Epidermal melanocyte (primary cell): ENCODE measurements at regions not wholly inside any gene's neighbourhood (a gene's known extent, or its start where the extent isn't known, plus 50 kb on each side); places are given as distances from the start of the nearest gene placed in this dataset.
"Not testable (repeated sequence)": the region's sequence is repeated elsewhere in the genome, so short reads cannot be mapped to it uniquely, and the experiment has no call there.

Source experiments
- DNase-seq: peaks from one replicate; pipeline ENCODE4 v3.0.0; 2011; ENCODE audit warnings: low spot score; ENCODE audit not compliant: insufficient read length

DNA sequence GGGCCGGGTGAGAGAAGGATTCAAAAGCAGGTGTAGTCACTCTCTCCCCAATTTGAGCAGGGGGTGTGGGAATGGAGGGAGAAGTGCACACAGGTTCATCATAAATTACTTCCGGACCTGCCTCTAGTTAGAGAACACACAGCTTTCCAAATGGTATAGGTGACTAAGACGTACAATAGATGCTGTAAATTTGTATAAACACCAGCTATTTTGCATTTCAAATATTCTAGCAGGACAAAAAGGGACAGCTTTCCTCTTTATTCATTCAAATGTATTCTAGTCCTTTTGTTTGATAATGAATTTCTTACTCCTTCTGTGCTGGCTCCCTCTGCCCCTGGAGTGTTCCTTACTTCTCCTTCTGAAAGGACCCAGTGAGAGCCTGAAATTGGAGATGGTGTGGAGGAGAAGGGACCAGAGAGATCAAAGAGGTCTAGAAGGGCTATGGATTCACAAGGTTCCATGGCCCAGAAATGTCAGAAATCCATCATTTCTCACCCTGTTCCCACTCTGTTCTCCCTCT lies 53.2 kb upstream of the SH3BP4 start:
- DNase-seq: no peak

DNA sequence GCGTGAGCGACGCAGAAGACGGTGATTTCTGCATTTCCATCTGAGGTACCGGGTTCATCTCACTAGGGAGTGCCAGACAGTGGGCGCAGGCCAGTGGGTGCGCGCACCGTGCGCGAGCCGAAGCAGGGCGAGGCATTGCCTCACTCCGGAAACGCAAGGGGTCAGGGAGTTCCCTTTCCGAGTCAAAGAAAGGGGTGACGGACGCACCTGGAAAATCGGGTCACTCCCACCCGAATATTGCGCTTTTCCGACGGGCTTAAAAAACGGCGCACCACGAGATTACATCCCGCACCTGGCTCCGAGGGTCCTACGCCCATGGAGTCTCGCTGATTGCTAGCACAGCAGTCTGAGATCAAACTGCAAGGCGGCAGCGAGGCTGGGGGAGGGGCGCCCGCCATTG lies 63.4 kb upstream of the SH3BP4 start:
- not testable (repeated sequence) for DNase-seq

DNA sequence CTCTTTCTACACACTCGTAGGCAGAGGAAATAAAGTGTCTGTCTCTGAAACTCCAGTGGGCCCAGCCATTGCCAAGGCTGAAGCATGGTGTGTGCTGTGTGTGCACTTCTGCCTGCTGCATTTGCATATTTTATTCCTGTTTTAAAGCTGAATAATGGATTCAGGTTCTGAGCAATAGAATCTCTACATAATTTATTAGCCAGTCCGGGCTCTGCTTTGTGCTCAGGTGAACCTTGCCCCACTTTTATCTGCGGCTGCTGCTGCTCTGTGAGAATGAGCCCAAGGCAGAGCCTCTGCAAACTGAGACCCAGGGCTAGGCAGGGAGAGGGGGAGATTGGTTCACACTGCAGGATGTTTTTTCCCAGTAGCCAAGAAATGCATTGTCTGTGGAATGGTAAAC lies 64.6 kb upstream of the SH3BP4 start:
- DNase-seq: no peak

DNA sequence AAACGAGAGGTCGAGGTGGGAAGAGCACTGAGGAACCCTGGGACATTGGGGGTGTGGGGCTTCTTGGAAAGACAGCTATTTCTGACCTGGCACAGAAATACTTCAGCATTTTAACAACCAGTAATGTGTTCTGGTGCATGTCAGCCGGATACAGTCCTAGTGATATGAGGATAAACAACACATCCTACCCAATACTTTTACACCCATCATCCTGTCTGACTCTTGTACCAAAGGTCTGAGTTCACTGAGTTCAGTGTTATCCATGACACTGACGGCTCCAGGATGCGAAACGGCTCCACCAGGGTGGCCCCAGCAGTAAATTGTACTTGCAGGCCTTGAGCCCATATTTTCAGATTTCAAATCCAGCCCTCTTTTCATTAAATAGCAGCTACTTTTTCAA lies 65.9 kb upstream of the SH3BP4 start:
- no peak for DNase-seq

DNA sequence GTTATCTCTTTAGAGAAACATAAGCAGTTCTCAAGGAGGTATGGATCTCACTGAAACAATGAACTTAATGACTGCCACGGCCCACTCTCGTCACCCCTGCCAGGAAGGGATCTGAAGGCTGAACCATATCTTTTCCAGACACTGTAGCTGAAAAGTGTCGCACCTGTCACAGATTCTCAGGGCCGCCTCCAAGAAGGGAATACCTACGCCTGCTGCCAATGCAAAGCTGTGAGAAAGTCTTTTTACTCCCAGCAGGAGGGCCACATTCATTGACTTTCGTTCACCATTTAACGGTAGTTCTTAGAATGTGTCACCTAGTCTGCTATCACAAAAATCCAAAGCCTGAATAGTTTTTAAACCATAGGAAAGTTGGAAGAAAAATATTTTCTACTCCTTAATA lies 66.7 kb upstream of the SH3BP4 start:
- no peak for DNase-seq

DNA sequence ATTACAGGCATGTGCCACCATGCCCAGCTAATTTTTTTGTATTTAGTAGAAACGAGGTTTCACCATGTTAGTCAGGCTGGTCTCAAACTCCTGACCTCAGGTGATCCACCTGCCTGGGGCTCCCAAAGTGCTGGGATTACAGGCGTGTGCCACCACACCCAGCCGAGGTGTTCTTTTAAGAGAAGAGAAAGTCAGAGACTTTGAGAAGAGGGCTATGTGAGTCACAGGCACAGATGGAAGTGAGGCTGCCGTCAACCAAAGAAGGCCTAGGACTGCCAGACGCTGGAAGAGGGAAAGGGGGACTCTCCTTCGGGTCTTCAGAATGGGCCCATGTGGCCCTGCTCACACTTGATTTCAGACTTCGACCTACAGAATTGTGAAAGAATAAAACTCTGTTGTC lies 67.2 kb upstream of the SH3BP4 start:
- DNase-seq: no peak

DNA sequence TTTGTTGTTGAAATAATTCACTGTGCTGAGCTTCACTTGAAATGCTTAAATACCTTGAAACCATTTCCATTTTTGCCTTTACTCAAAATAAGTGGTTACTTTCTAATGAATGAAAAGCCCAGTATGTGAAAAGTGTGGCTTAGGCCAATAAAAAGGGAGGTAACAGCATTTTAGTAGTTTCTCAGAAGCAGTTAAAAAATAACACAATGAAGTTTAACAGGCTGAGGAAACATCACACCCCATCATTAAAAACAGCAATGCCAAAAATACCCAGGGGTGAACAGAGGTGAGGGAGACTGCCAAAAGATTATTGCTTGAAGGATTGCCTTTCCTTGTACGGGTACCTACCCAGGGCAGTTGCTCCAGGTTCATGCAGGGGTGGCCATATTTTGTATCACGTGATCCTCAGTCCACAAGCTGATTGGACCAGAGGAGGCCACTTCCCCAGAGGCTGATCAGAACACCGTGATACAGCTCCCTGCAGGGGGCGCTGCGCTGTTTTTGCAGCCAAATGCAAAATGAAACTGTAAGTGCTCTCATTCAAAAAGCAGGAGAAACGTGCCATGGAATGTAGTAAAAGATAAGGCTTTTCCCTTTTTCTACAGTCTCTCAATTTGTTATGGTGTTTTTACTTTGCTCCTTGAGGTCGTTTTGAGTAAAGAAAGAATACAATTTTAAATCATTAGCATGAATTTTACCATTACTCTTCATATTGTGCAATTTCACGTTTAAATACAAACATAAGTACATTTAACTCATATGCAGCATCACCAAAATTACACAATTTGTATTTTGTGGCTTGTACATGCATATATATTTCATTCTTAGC lies 70.2 kb upstream of the SH3BP4 start:
- peak; percentile 52 for DNase-seq

DNA sequence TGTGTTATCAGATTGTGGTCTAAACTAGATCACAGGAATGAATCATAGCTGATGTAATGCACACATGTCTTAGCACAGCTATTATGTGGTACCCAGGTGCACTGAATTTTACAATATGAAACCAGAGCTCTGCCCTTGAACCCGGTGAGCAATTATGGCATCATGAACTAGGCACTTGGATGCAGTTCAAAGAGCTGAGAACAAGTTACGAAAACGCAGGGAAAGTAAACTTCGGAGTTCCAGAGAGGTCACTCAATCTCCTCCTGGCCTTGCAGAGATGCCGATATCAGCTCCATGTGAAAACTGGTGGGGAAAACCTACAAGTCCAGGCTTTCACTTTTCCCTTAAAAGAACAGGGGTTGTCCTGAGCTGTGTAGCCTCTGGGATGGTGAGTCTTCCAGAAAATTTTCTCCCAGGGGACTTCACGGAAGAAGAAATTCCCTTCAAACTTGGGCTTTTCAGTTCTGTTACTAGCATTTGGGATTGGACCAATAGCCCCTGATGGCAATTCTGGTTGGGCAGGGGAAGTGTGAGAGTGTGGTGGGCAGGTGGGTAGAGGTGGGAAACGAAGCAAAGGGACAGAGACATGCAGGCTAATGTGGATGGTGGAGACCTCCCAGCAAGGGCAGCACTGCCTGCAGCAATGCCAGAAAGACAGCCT lies 71.1 kb upstream of the SH3BP4 start:
- DNase-seq: no peak

DNA sequence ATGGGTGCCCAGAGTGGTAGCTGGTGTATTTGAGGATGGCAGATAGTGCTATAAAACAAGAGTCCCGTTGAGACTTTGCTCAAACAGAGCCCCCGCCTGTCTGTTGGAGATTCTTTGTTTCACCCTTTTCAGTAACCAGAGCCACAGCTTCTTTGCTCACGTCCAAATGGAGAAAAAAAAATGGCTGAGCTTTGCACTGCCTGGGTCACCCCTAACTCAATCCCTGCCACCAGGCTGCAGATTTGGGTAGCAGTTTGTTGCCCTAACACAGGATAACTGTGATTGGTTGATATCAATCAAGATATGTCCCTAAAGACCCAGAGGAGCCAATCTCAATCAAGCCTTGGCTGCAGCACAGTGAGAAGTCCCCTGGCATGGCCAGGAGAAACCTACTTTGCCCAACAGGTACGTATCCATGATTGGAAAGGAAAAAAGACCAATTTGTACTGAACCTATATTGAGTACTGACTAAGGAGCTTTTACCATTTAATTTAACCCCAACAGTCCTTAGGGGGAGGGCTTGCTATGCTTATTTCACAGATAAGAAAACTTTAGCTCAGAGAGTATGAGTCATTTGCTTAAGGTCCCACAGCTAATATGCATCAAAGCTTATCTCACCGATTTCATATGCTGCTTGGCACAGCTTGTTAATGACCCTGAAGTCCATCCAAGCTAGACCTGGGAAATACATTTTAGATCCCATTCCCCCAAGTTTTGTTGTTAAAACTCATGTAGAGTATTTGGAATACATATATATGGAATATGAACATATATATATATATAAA lies 72.0 kb upstream of the SH3BP4 start:
- no peak for DNase-seq

DNA sequence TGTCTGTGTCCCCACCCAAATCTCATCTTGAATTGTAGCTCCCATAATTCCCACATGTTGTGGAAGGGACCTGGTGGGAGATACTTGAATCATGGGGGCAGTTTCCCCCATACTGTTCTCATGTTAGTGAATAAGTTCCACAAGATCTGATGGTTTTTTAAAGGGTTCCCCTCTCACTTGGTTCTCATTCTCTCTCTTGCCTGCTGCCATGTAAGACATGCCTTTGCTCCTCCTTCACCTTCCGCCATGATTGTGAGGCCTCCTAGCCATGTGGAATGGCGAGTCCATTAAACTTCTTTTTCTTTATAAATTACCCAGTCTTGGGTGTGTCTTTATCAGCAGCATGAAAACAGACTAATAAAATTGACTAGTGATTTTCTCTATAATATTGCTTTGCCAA lies 75.2 kb upstream of the SH3BP4 start:
- DNase-seq: not testable (repeated sequence)

DNA sequence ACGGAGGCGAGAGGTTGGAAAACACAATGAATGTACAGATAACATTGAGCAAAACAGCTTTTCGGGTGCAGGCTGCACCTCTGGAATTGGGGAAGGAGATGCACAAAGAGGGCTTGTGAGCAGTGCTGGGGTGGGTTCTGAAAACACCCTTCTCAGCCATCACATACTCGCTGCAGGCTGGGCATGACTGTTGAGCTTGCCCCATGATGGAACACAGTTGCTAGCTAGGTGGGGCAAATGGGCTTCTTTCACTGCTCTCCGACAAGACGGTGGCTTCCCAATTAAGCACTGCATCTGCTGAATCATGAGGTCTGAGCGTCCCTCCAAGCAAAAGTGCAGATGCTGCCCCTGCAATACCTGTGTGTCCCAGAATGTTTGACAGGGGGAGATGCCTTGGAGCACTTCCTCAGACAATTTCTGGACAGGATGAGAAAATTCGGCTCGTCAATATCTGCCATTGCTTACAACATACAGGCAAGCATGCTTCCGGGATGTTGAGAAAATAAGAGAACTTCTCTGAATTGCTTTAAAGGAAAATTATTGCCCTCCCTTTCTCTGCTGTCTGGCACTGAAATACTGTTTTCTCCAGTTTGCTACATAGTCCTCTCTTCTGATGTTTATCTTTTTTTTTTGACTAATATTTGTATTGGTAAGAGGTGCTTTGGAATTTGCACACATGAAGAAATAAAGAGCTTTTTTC lies 77.3 kb upstream of the SH3BP4 start:
- DNase-seq: no peak

DNA sequence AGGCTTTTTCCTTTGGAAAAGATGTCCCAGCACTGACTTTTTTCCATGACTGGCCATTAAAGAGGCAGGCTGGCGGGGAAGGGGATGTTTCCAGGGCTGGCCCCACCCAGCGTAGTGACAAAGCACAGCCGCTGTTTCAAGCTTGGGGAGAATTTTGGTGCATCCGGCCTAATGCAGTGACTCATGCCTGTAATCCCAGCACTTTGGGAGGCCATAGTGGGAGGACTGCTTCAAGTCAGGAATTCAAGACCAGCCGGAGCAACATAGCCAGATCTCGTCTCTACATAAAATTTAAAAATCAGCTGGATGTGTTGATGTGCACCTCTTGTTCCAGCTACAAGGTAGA lies 78.0 kb upstream of the SH3BP4 start:
- DNase-seq: no peak

DNA sequence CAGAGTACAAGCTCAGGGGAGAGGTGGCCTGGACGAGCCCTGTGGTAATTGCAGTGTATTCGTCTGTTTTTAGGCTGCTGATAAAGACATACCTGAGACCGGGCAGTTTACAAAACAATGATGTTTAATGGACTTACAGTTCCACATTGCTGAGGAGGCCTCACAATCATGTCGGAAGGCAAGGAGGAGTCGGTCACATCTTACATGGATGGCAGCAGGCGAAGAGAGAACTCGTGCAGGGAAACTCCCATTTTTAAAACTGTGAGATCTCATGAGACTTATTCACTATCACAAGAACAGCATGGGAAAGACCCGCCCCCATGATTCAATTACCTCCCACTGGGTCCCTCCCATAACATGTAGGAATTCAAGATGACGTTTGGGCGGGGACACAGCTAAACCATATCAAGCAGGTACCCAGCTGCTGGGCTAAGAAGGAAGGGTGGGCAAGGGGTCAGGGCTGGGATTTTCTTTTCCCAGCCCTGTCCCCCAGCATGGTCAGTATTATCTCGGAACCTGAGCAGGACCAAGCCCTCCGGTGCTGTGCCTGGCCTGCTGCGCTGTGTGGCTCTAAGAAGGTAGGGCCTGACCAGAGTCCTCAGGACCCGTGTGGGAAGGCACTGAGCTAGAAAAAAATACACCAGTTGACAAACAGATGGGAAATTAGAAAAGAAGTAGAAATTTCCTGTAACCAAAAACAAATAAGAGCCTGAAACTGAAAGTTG lies 78.6 kb upstream of the SH3BP4 start:
- DNase-seq: no peak

DNA sequence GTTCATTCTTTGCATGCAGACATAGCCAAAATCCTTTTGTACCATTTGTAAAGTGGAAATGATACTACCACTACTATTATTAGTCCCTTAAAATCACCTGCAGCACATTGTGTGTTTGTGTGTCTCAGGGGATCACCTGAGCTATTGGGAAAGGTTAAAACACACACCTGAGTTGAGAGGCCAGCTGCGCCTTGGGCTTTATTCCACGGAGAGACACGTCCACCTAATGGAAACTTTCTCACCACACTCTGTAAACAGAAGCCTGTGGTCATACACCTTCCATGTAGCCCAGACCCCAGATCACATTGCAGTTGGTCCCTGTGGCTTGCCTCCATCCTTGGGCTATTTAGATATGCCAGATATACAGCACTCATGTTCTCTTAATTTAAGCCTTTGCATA lies 81.8 kb upstream of the SH3BP4 start:
- DNase-seq: no peak

DNA sequence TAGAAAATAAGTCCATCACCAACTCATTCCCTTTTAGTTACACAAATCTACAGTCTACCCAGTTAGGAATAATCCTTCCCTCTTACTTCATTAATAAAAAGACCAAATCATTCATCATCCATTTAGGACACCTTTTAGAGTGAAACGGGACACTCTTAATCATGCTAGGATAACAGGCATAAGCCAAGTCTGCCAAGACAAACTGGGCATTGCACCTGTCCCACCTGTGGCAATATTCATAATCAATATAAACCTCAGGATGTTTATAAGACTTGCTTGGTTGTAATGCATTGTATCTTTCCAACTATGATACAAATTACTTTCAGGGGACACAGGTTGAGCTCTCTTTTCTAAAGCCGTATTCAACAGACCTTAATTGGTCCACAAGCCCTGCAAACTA lies 82.7 kb upstream of the SH3BP4 start:
- no peak for DNase-seq

DNA sequence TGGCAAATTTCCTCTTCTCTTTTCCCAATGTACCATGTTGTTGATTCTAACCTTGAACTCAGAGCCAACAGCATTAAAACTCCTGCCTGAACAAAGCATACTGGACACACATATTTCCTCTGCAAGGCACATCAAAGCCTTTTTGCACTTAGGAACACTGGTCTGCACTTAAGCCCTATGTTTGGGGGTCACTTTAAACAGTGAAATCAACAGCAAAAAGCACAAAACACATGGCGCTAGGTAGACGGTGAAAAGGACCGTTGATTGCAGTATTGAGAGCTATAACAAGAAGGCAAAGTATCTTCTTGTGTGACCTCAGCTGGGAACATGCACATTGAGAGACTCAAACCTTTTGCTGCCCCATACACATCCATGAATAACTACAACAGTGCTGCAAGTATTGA lies 83.9 kb upstream of the SH3BP4 start:
- no peak for DNase-seq

DNA sequence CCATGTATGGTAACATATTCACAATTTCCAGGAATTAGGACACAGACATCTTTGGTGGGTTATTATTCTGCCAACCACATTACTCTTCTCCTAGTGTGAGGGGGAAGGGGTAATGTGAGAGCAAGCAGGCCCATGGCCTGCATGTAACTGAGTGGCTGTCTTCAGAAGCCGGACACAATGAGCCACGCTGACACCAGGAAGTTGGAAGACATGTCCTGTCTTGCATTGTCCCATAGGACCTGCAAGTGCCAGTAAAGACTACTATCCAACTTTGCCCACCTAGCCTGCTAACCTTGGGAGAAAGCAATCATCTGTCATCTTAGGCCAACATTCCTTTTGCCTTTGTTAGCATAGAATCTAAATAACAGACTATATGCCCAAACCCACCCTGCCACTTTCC lies 86.2 kb upstream of the SH3BP4 start:
- DNase-seq: no peak

DNA sequence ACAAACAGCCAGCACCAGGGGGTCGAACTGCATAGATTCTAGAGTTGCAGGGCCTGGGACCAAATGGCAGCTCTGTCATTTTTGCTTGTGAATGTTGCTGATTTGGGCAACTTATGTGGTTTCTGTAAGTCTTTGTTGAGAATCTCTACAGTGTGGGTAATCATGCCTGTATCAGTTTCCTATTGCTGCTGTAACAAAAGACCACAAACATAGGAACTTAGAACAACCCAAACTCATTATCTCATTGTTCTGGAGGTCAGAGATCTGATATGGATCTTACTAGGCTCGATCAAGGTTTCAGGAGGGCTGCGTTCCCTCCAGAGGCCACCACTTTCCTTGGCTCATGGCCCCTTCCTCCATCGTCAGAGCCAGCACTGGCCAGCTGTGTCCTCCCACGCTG lies 86.8 kb upstream of the SH3BP4 start:
- DNase-seq: no peak

DNA sequence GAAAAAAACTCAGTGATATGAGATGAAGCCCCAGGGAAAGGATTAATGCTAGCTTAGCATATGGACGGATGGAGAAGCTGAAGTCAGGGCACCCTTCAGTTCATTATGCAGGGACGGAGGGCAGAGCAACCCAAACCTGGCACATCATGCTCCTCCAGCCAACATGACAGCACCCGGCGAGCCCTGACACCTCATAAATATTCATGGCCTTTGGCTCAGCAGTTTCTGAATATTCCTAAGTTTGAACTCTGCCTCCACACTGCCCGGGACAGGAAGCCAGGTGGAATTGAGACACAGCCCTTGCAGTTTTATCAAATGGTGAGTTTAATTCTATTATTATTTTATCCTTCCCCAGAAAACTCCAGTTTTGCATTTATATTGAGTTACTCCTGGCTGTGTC lies 87.3 kb upstream of the SH3BP4 start:
- DNase-seq: no peak

DNA sequence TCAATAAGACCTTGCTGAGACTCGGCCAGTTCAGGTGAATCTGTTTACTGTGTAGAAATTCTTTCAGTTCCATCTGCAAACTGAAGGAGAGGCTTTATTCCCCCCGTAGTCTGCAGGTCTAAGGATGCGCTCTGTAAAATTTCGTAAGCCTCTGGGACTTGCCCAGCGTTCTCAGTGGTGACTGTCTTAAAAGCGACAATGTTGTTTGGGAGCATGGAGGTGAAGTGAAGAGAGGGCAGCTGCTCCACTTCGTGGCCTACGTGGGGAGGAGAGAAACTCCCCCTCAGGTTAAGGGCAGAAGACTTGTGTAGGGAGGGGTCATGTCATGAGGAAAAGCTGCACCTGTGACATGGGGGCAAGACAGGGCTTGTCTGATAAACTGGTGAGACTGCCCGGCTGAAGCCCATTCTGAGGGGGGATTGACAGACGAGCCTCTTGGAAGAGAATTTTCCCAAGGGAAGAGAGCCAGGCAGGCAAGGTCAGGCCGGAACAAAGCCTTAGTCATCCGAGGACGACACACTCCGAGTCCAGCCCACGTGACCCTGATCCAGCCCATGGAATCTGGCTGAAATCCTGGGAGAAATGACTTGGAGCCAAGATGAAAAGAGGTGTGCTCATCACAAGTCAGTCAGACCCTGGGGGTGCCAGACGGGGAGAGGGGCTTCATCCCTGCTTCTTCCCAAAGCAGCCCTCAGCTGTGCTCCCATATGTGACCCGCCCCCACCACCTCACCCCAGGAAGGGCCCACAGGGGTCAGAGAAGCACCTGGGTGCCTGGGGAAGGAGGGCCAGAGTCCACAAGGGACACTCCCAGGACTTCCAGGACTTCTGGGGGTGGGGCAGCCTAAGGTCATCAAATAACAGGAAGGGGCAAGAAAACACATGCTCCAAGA lies 88.5 kb upstream of the SH3BP4 start:
- DNase-seq: peak; percentile 30
